ENCODE measurements at regions not wholly inside any gene's neighbourhood (a gene's known extent, or its start where the extent isn't known, plus 50 kb on each side); places are given as distances from the start of the nearest gene placed in this dataset.

- Histone ChIP-seq H3K27ac (no peak overlapping the region), H3K4me2 (ENCODE audit: low read length) (no peak overlapping the region), H3K79me2 (no peaks in the 10 kb centered on the region), H3K27me3 (ENCODE audit: control insufficient read depth, insufficient read depth, low read length) (no peaks in the 10 kb centered on the region), H3K9me3 (ENCODE audit: control insufficient read depth, low read length) (no peaks in the 10 kb centered on the region), H3K4me3 (ENCODE audit: low read depth, low read length) (no peak overlapping the region), H3K4me1 (no peaks in the 10 kb centered on the region), H3K36me3 (ENCODE audit: control insufficient read depth, insufficient read depth, low read length) (no peaks in the 10 kb centered on the region), H3K9ac (no peak overlapping the region), H2AFZ (no peak overlapping the region)
- no peak for TF ChIP-seq CTCF (IDR thresholded peaks at IDR 0.05)
Measured at GRCh38 chr10:57675125-57675524, 592.6 kb downstream of the IPMK start.

GRCh38 chr10:57673446-57673960 is 594.2 kb downstream of the IPMK start:
- no peaks in the 10 kb centered on the region for H3K27me3 ChIP-seq (ENCODE audit: control insufficient read depth, insufficient read depth, low read length)
- H3K9me3 ChIP-seq (ENCODE audit: control insufficient read depth, low read length), result no peaks in the 10 kb centered on the region
- no peaks in the 10 kb centered on the region for H3K36me3 ChIP-seq (ENCODE audit: control insufficient read depth, insufficient read depth, low read length)
- H2AFZ ChIP-seq, result no peak overlapping the region
- no peak for TF ChIP-seq CTCF (IDR thresholded peaks at IDR 0.05)
- no peak overlapping the region for H3K27ac ChIP-seq
- no peaks in the 10 kb centered on the region for H3K4me1 ChIP-seq
- no peak overlapping the region for H3K4me2 ChIP-seq (ENCODE audit: low read length)
- H3K4me3 ChIP-seq (ENCODE audit: low read depth, low read length), result no peak overlapping the region
- no peak overlapping the region for H3K9ac ChIP-seq
- no peaks in the 10 kb centered on the region for H3K79me2 ChIP-seq

- no peaks in the 10 kb centered on the region for H3K4me1 ChIP-seq
- no peak overlapping the region for H3K27ac ChIP-seq
- no peaks in the 10 kb centered on the region for H3K27me3 ChIP-seq (ENCODE audit: control insufficient read depth, insufficient read depth, low read length)
- no peaks in the 10 kb centered on the region for H3K9me3 ChIP-seq (ENCODE audit: control insufficient read depth, low read length)
- H3K4me3 ChIP-seq (ENCODE audit: low read depth, low read length), result no peak overlapping the region
- no peak overlapping the region for H3K9ac ChIP-seq
- H3K4me2 ChIP-seq (ENCODE audit: low read length), result no peak overlapping the region
- no peaks in the 10 kb centered on the region for H3K79me2 ChIP-seq
- no peak overlapping the region for H2AFZ ChIP-seq
- no peaks in the 10 kb centered on the region for H3K36me3 ChIP-seq (ENCODE audit: control insufficient read depth, insufficient read depth, low read length)
- TF ChIP-seq CTCF (IDR thresholded peaks at IDR 0.05), result no peak
Measured at GRCh38 chr10:57664815-57665214, 602.9 kb downstream of the IPMK start.

GRCh38 chr10:57663401-57663800 is 604.3 kb downstream of the IPMK start:
- Histone ChIP-seq H3K4me3 (ENCODE audit: low read depth, low read length) (no peak overlapping the region), H3K4me1 (no peaks in the 10 kb centered on the region), H3K79me2 (no peaks in the 10 kb centered on the region), H3K9ac (no peak overlapping the region), H3K36me3 (ENCODE audit: control insufficient read depth, insufficient read depth, low read length) (no peaks in the 10 kb centered on the region), H3K9me3 (ENCODE audit: control insufficient read depth, low read length) (no peaks in the 10 kb centered on the region), H3K4me2 (ENCODE audit: low read length) (no peak overlapping the region), H3K27me3 (ENCODE audit: control insufficient read depth, insufficient read depth, low read length) (no peaks in the 10 kb centered on the region), H3K27ac (no peak overlapping the region), H2AFZ (no peak overlapping the region)
- no peak for TF ChIP-seq CTCF (IDR thresholded peaks at IDR 0.05)

GRCh38 chr10:57661206-57661605 is 606.5 kb downstream of the IPMK start:
- no peak overlapping the region for H3K4me2 ChIP-seq (ENCODE audit: low read length)
- TF ChIP-seq CTCF (IDR thresholded peaks at IDR 0.05), result no peak
- H3K27ac ChIP-seq, result no peak overlapping the region
- no peak overlapping the region for H2AFZ ChIP-seq
- no peaks in the 10 kb centered on the region for H3K36me3 ChIP-seq (ENCODE audit: control insufficient read depth, insufficient read depth, low read length)
- no peaks in the 10 kb centered on the region for H3K4me1 ChIP-seq
- H3K9ac ChIP-seq, result no peak overlapping the region
- no peaks in the 10 kb centered on the region for H3K27me3 ChIP-seq (ENCODE audit: control insufficient read depth, insufficient read depth, low read length)
- H3K4me3 ChIP-seq (ENCODE audit: low read depth, low read length), result no peak overlapping the region
- H3K79me2 ChIP-seq, result no peaks in the 10 kb centered on the region
- no peaks in the 10 kb centered on the region for H3K9me3 ChIP-seq (ENCODE audit: control insufficient read depth, low read length)

Data from parathyroid adenoma (tissue), 2 donors.